CD14-positive monocyte (primary cell): ENCODE measurements at regions not wholly inside any gene's neighbourhood (a gene's known extent, or its start where the extent isn't known, plus 50 kb on each side); places are given as distances from the start of the nearest gene placed in this dataset.

Experiments used
- DNase-seq, 3 donors: peaks; one replicate each; pipeline ENCODE4 v3.0.0-alpha.2; 2011 to 2022
- H2AFZ ChIP-seq: 2 replicates; pipeline ENCODE4 v1.6.0; 2012; ENCODE audit warnings: mild to moderate bottlenecking, low read depth, low read length, inconsistent platforms; ENCODE audit not compliant: insufficient read depth, poor library complexity, severe bottlenecking
- H3K27ac ChIP-seq, 2 donors: 1 replicate in 1 of 2; 2 replicates in 1 of 2; pipeline ENCODE4 v1.5.1; 2012 to 2013; ENCODE audit warnings: low read length in 2 of 2, control low read depth in 1 of 2, inconsistent platforms in 1 of 2, low read depth in 1 of 2, mild to moderate bottlenecking in 1 of 2
- H3K27me3 ChIP-seq, 2 donors: one replicate each; pipeline versions ENCODE4 v1.6.0 to v1.6.1; 2011 to 2013; ENCODE audit warnings: low read length in 2 of 2; ENCODE audit not compliant: control insufficient read depth in 2 of 2, insufficient read depth in 2 of 2
- H3K36me3 ChIP-seq, 2 donors: replicated peaks in 1 of 2; 1 replicate in 1 of 2; 2 replicates in 1 of 2; pipeline versions ENCODE4 v1.5.1 to v1.6.1; 2012 to 2013; ENCODE audit warnings: low read length in 2 of 2, control low read depth in 1 of 2, inconsistent platforms in 1 of 2, mild to moderate bottlenecking in 1 of 2; ENCODE audit not compliant: insufficient read depth in 2 of 2, control insufficient read depth in 1 of 2
- H3K4me1 ChIP-seq, 2 donors: 1 replicate in 1 of 2; 2 replicates in 1 of 2; pipeline versions ENCODE4 v1.5.1 to v1.6.1; 2012 to 2013; ENCODE audit warnings: low read length in 2 of 2, control low read depth in 1 of 2, inconsistent platforms in 1 of 2, mild to moderate bottlenecking in 1 of 2, moderate library complexity in 1 of 2; ENCODE audit not compliant: insufficient read depth in 2 of 2, control insufficient read depth in 1 of 2
- H3K4me2 ChIP-seq: replicated peaks from 2 replicates; pipeline ENCODE3; 2012; ENCODE audit warnings: low read length, moderate library complexity, mild to moderate bottlenecking; ENCODE audit not compliant: poor library complexity, severe bottlenecking; ENCODE audit errors: extremely low read depth
- H3K4me3 ChIP-seq, 3 experiments: fragments of 200-600 bp in 1 of 3; sonication (generic) in 1 of 3; replicated peaks in 1 of 3; 1 replicate in 2 of 3; 2 replicates in 1 of 3; pipeline ENCODE4 v1.5.1; 2011 to 2013; ENCODE audit warnings: low read length in 3 of 3, mild to moderate bottlenecking in 3 of 3, control low read depth in 2 of 3, low read depth in 2 of 3, inconsistent platforms in 1 of 3, moderate library complexity in 1 of 3
- H3K79me2 ChIP-seq: 2 replicates; pipeline ENCODE4 v1.6.0; 2012; ENCODE audit warnings: mild to moderate bottlenecking, control low read depth, inconsistent platforms, low read length, moderate library complexity; ENCODE audit not compliant: insufficient read depth
- H3K9ac ChIP-seq: 2 replicates; pipeline ENCODE4 v1.6.0; 2017; ENCODE audit warnings: low read length, mild to moderate bottlenecking; ENCODE audit not compliant: insufficient read depth, poor library complexity, severe bottlenecking
- H3K9me3 ChIP-seq, 2 donors: replicated peaks in 1 of 2; 1 replicate in 1 of 2; 2 replicates in 1 of 2; pipeline versions ENCODE4 v1.5.1 to v1.6.1; 2012 to 2013; ENCODE audit warnings: low read length in 2 of 2, control low read depth in 1 of 2; ENCODE audit not compliant: control insufficient read depth in 1 of 2, insufficient read depth in 1 of 2
- H4K20me1 ChIP-seq: 2 replicates; pipeline ENCODE4 v1.6.0; 2012; ENCODE audit warnings: mild to moderate bottlenecking, low read length, control low read depth, moderate library complexity; ENCODE audit not compliant: insufficient read depth
- H3K27ac Mint-ChIP-seq, 7 donors: one replicate each; pipeline ENCODE4 v1.8.0; 2020; ENCODE audit warnings: mild to moderate bottlenecking in 7 of 7, mixed read lengths in 7 of 7, moderate library complexity in 6 of 7, inconsistent platforms in 2 of 7
- H3K27me3 Mint-ChIP-seq, 3 donors: one replicate each; pipeline ENCODE4 v1.8.0; 2021 to 2022; ENCODE audit warnings: low read depth in 3 of 3, mild to moderate bottlenecking in 3 of 3, mixed read lengths in 3 of 3, moderate library complexity in 3 of 3, inconsistent platforms in 1 of 3
- H3K36me3 Mint-ChIP-seq, 2 donors: one replicate each; pipeline ENCODE4 v1.8.0; 2020; ENCODE audit warnings: mixed read lengths in 2 of 2, inconsistent platforms in 1 of 2, mild to moderate bottlenecking in 1 of 2
- H3K4me1 Mint-ChIP-seq: one replicate; pipeline ENCODE4 v1.8.0; 2020; ENCODE audit warnings: mild to moderate bottlenecking, mixed read lengths
- H3K4me3 Mint-ChIP-seq, 2 donors: one replicate each; pipeline ENCODE4 v1.8.0; 2020; ENCODE audit warnings: mild to moderate bottlenecking in 2 of 2, mixed read lengths in 2 of 2, moderate library complexity in 1 of 2
- H3K9me3 Mint-ChIP-seq, 7 donors: one replicate each; pipeline ENCODE4 v1.8.0; 2020 to 2022; ENCODE audit warnings: mixed read lengths in 7 of 7, mild to moderate bottlenecking in 6 of 7, moderate library complexity in 6 of 7, inconsistent platforms in 2 of 7
- CTCF ChIP-seq: fragments of 200-600 bp; IDR thresholded peaks from one replicate; pipeline ENCODE4 v1.8.0; 2022; ENCODE audit warnings: antibody characterized with exemption, mild to moderate bottlenecking
- WGBS: methylation state at CpG from one replicate; pipeline ENCODE4 v1.1.5; 2013; ENCODE audit warnings: missing lambda C conversion rate; ENCODE audit not compliant: insufficient coverage; 5-methylcytosine and 5-hydroxymethylcytosine counted together
- intact Hi-C, 2 donors: fragments of 100-400 bp; cut with micrococcal nuclease; formaldehyde crosslinking; loops; one replicate each; pipeline versions ENCODE4 v1.15.0 to v1.15.1; 2023

GRCh38 chrX:4035874-4036273 is 322.4 kb upstream of the PRKX start:
- WGBS: no CpG with 5 or more reads among the region's 2 CpGs
- no peak overlapping the region for H3K4me3 Mint-ChIP-seq
- Histone ChIP-seq H3K36me3 (no peaks in the 10 kb centered on the region), H2AFZ (no peak overlapping the region), H3K9me3 (peaks cover 0 to 12% of the 10 kb centered on the region in 2 donors), H3K27ac (no peak overlapping the region), H3K79me2 (no peaks in the 10 kb centered on the region), H3K9ac (no peak overlapping the region), H3K27me3 (no peaks in the 10 kb centered on the region), H3K4me3 (no peak overlapping the region), H4K20me1 (no peaks in the 10 kb centered on the region), H3K4me1 (no peaks in the 10 kb centered on the region), H3K4me2 (no peak overlapping the region)
- H3K9me3 Mint-ChIP-seq: peaks cover 0 to 13% (median 3%) of the 10 kb centered on the region in 7 donors
- H3K4me1 Mint-ChIP-seq: no peaks in the 10 kb centered on the region
- no peak overlapping the region for H3K27ac Mint-ChIP-seq
- no peaks in the 10 kb centered on the region for H3K27me3 Mint-ChIP-seq
- DNase-seq: no peak
- TF ChIP-seq CTCF: no peak
- intact Hi-C loops: no loop called here
- no peaks in the 10 kb centered on the region for H3K36me3 Mint-ChIP-seq

- Mint-ChIP-seq H3K4me1 (no peaks in the 10 kb centered on the region), H3K4me3 (no peak overlapping the region), H3K36me3 (no peaks in the 10 kb centered on the region), H3K9me3 (peaks cover 0 to 3% (median 2%) of the 10 kb centered on the region in 7 donors), H3K27me3 (no peaks in the 10 kb centered on the region), H3K27ac (no peak overlapping the region)
- Histone ChIP-seq H3K4me3 (no peak overlapping the region), H3K79me2 (no peaks in the 10 kb centered on the region), H4K20me1 (no peaks in the 10 kb centered on the region), H3K4me2 (no peak overlapping the region), H3K9me3 (no peaks in the 10 kb centered on the region), H3K9ac (no peak overlapping the region), H3K4me1 (no peaks in the 10 kb centered on the region), H2AFZ (no peak overlapping the region), H3K27ac (no peak overlapping the region), H3K27me3 (no peaks in the 10 kb centered on the region), H3K36me3 (no peaks in the 10 kb centered on the region)
- intact Hi-C loops: no loop called here
- DNase-seq: no peak
- no peak for TF ChIP-seq CTCF
- WGBS: no CpG with 5 or more reads among the region's 7 CpGs
Measured at GRCh38 chrX:4028151-4028550, 314.7 kb upstream of the PRKX start.
